ENCODE measurements at regions not wholly inside any gene's neighbourhood (a gene's known extent, or its start where the extent isn't known, plus 50 kb on each side); places are given as distances from the start of the nearest gene placed in this dataset.

DNA sequence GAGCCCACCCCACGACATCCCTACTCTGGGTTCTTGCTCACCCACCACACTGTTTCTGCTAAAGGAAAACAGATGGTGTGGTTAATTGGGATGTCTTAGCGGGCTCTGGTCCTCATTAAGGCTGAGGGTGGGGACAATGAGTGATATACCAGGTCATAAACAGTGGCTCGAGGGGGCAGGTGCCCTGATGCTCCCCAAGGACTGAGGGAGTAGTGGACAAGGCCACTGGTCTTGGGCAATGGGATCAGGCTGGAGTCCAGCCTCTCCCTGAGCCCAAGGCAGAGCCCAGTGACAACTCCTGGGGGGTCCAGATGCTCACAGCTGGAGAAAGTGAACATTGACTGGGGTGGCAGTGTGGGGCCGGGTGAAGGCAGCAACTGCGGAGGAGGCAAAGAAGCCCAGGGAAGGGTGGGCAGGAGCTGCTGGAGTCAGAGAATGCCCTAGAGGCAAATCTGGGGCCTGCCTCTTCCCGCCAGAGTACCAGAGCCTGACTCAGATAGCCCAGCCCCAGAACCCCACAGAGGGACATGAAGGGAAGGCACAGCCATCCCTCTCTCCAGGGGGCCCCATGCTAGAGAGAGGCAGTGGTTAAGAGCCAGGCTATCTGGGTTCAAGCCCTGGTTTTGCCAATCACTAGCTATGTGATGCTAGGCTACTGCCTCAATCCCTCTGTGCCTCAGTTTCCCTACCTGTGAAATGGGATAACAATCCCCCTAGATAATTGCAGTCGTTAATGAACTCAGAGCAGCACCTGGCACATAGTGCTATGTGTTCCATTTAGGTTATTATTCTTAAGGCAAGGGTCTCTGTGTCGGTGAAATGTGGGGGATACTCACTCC lies 72.3 kb downstream of the MRPL14 start:
- no peak for TF ChIP-seq EZH2 (IDR thresholded peaks at IDR 0.05; ENCODE audit: borderline replicate concordance, low read length)
- TF ChIP-seq, protein P1, sequence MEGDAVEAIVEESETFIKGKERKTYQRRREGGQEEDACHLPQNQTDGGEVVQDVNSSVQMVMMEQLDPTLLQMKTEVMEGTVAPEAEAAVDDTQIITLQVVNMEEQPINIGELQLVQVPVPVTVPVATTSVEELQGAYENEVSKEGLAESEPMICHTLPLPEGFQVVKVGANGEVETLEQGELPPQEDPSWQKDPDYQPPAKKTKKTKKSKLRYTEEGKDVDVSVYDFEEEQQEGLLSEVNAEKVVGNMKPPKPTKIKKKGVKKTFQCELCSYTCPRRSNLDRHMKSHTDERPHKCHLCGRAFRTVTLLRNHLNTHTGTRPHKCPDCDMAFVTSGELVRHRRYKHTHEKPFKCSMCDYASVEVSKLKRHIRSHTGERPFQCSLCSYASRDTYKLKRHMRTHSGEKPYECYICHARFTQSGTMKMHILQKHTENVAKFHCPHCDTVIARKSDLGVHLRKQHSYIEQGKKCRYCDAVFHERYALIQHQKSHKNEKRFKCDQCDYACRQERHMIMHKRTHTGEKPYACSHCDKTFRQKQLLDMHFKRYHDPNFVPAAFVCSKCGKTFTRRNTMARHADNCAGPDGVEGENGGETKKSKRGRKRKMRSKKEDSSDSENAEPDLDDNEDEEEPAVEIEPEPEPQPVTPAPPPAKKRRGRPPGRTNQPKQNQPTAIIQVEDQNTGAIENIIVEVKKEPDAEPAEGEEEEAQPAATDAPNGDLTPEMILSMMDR (conservative IDR thresholded peaks at IDR 0.05 in 1 of 2, IDR thresholded peaks at IDR 0.05 in 1 of 2; ENCODE audit: extremely low read depth in 1 of 2, insufficient read depth in 1 of 2, low read depth in 1 of 2, low read length in 2 of 2): no peak
